Loucy (cell line): ENCODE measurements at regions not wholly inside any gene's neighbourhood (a gene's known extent, or its start where the extent isn't known, plus 50 kb on each side); places are given as distances from the start of the nearest gene placed in this dataset.

Source experiments
- H2AFZ ChIP-seq: fragments of 200-600 bp; sonication (generic); 2 replicates; pipeline ENCODE4 v1.6.0; 2016; ENCODE audit warnings: antibody characterized with exemption, mild to moderate bottlenecking, low read length, moderate library complexity
- H3F3A ChIP-seq: fragments of 200-600 bp; 2 replicates; pipeline ENCODE4 v1.6.0; 2016; ENCODE audit warnings: antibody characterized with exemption, low read depth, mild to moderate bottlenecking
- H3K27me3 ChIP-seq: fragments of 200-600 bp; sonication (generic); 2 replicates; pipeline ENCODE4 v1.6.1; 2014; ENCODE audit warnings: low read length, mild to moderate bottlenecking; ENCODE audit not compliant: insufficient read depth, poor library complexity, severe bottlenecking
- H3K36me3 ChIP-seq: fragments of 200-600 bp; sonication (generic); 2 replicates; pipeline ENCODE4 v1.6.1; 2016; ENCODE audit warnings: low read length; ENCODE audit not compliant: insufficient read depth
- H3K4me1 ChIP-seq: fragments of 200-600 bp; sonication (generic); 2 replicates; pipeline ENCODE4 v1.5.1; 2014; ENCODE audit warnings: low read length, mild to moderate bottlenecking; ENCODE audit not compliant: insufficient read depth, poor library complexity, severe bottlenecking
- H3K4me2 ChIP-seq: fragments of 200-600 bp; sonication (generic); 2 replicates; pipeline ENCODE4 v1.6.0; 2014; ENCODE audit warnings: antibody characterized with exemption, low read length, low read depth, mild to moderate bottlenecking; ENCODE audit not compliant: poor library complexity, severe bottlenecking
- H3K4me3 ChIP-seq: fragments of 200-600 bp; sonication (generic); 2 replicates; pipeline ENCODE4 v1.5.1; 2014; ENCODE audit warnings: low read length, mild to moderate bottlenecking, mixed read lengths; ENCODE audit not compliant: poor library complexity, severe bottlenecking
- H3K79me2 ChIP-seq: fragments of 200-600 bp; sonication (generic); 2 replicates; pipeline ENCODE4 v1.6.1; 2014; ENCODE audit warnings: low read length; ENCODE audit not compliant: insufficient read depth
- H3K9ac ChIP-seq: fragments of 200-600 bp; sonication (generic); 2 replicates; pipeline ENCODE4 v1.6.0; 2014; ENCODE audit warnings: mild to moderate bottlenecking, low read depth, low read length, moderate library complexity; ENCODE audit not compliant: poor library complexity, severe bottlenecking
- H3K9me2 ChIP-seq: fragments of 200-600 bp; sonication (generic); replicated peaks from 2 replicates; pipeline ENCODE4 v1.6.1; 2016; ENCODE audit warnings: low read depth, low read length, mixed read lengths
- H3K9me3 ChIP-seq: fragments of 200-600 bp; sonication (generic); 2 replicates; pipeline ENCODE4 v1.6.1; 2014; ENCODE audit warnings: mild to moderate bottlenecking, antibody characterized with exemption, low read length, low read depth; ENCODE audit not compliant: insufficient read depth
- H4K20me1 ChIP-seq: fragments of 200-600 bp; sonication (generic); 2 replicates; pipeline ENCODE4 v1.6.0; 2014; ENCODE audit warnings: antibody characterized with exemption, low read length, mild to moderate bottlenecking; ENCODE audit not compliant: insufficient read depth, poor library complexity, severe bottlenecking
- EZH2phosphoT487 ChIP-seq: fragments of 200-600 bp; IDR thresholded peaks from 2 replicates; pipeline ENCODE4 v1.6.1; 2018; ENCODE audit warnings: antibody characterized with exemption, mild to moderate bottlenecking, moderate library complexity, borderline replicate concordance
- TF ChIP-seq, protein P1 (sequence below): fragments of 200-600 bp; sonication (generic); conservative IDR thresholded peaks from 2 replicates; pipeline ENCODE4 v1.5.1; 2014; ENCODE audit warnings: mild to moderate bottlenecking, antibody characterized with exemption, low read length

GRCh38 chr6:12543953-12544352 is 172.6 kb upstream of the PHACTR1 start:
- Histone ChIP-seq H3K79me2 (no peaks in the 10 kb centered on the region), H3K9me3 (no peaks in the 10 kb centered on the region), H3K9ac (no peak overlapping the region), H3K4me1 (no peaks in the 10 kb centered on the region), H3K36me3 (no peaks in the 10 kb centered on the region), H3K4me2 (no peak overlapping the region), H3K9me2 (no peaks in the 10 kb centered on the region), H3K4me3 (no peak overlapping the region), H3F3A (no peaks in the 10 kb centered on the region), H4K20me1 (no peaks in the 10 kb centered on the region), H3K27me3 (no peaks in the 10 kb centered on the region), H2AFZ (no peak overlapping the region)
- no peak for TF ChIP-seq EZH2phosphoT487
- TF ChIP-seq, protein P1, sequence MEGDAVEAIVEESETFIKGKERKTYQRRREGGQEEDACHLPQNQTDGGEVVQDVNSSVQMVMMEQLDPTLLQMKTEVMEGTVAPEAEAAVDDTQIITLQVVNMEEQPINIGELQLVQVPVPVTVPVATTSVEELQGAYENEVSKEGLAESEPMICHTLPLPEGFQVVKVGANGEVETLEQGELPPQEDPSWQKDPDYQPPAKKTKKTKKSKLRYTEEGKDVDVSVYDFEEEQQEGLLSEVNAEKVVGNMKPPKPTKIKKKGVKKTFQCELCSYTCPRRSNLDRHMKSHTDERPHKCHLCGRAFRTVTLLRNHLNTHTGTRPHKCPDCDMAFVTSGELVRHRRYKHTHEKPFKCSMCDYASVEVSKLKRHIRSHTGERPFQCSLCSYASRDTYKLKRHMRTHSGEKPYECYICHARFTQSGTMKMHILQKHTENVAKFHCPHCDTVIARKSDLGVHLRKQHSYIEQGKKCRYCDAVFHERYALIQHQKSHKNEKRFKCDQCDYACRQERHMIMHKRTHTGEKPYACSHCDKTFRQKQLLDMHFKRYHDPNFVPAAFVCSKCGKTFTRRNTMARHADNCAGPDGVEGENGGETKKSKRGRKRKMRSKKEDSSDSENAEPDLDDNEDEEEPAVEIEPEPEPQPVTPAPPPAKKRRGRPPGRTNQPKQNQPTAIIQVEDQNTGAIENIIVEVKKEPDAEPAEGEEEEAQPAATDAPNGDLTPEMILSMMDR: no peak

DNA sequence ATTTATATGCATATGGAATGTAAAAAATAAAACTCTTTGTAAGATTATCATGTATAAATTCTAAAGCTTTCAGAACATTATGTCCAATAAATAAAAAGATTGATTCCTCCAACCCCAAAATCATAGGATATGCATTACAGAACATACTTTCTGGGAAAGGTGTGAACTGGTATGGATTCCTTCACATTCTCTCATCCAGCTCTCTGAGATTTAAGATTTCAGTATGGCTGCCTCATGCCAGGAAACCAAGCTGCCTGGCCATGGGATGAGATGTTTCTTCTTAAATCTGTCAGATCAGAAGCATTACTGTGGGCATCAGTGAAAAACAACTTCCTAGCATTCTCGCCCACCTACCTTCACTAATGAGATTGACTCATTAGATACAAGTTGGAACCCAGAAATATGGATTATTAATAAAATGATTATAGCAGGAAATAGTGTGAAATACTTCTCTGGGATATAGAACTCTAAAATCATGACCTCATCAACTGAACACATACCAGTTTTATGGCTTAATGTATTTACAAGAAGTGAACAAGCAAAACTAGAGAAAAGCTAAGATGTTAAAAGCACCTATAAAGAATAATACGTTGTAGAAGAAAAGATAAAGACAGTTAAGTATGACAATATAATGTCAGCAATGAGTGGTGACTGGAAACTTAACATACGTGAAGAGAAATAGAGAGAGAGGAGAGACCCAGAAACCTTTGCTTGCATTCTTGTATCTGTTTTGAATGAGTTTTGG is 171.6 kb upstream of the PHACTR1 start:
- Histone ChIP-seq H3K27me3 (no peaks in the 10 kb centered on the region), H3F3A (no peaks in the 10 kb centered on the region), H2AFZ (no peak overlapping the region), H3K4me1 (no peaks in the 10 kb centered on the region), H3K36me3 (no peaks in the 10 kb centered on the region), H4K20me1 (no peaks in the 10 kb centered on the region), H3K9ac (no peak overlapping the region), H3K4me3 (no peak overlapping the region), H3K79me2 (no peaks in the 10 kb centered on the region), H3K9me3 (no peaks in the 10 kb centered on the region), H3K4me2 (no peak overlapping the region), H3K9me2 (no peaks in the 10 kb centered on the region)
- TF ChIP-seq EZH2phosphoT487: no peak
- TF ChIP-seq, protein P1: no peak

- H3K4me1 ChIP-seq: no peaks in the 10 kb centered on the region
- H3K79me2 ChIP-seq: no peaks in the 10 kb centered on the region
- no peaks in the 10 kb centered on the region for H3K36me3 ChIP-seq
- no peaks in the 10 kb centered on the region for H3F3A ChIP-seq
- H3K4me3 ChIP-seq: no peak overlapping the region
- H3K9ac ChIP-seq: no peak overlapping the region
- H3K9me2 ChIP-seq: no peaks in the 10 kb centered on the region
- H3K9me3 ChIP-seq: no peaks in the 10 kb centered on the region
- no peak overlapping the region for H3K4me2 ChIP-seq
- no peaks in the 10 kb centered on the region for H4K20me1 ChIP-seq
- H2AFZ ChIP-seq: no peak overlapping the region
- no peak for TF ChIP-seq EZH2phosphoT487
- TF ChIP-seq, protein P1: no peak
- H3K27me3 ChIP-seq: no peaks in the 10 kb centered on the region
These were observed 170.8 kb upstream of the PHACTR1 start for GRCh38 chr6:12545619-12546409.
